ENCODE measurements at regions not wholly inside any gene's neighbourhood (a gene's known extent, or its start where the extent isn't known, plus 50 kb on each side); places are given as distances from the start of the nearest gene placed in this dataset.
A peak's percentile ranks its signal among the peaks of the same experiment; 100 is the strongest.

GRCh38 chr11:42085736-42086135 is 626.3 kb upstream of the LRRC4C start:
- DNase-seq: no peak
- intact Hi-C loops (cut with micrococcal nuclease): no loop called here
- ATAC-seq: peak; percentile 35

GRCh38 chr11:42093541-42093940 is 634.1 kb upstream of the LRRC4C start:
- intact Hi-C loops (cut with micrococcal nuclease): no loop called here
- no peak for DNase-seq
- ATAC-seq: no peak

DNA sequence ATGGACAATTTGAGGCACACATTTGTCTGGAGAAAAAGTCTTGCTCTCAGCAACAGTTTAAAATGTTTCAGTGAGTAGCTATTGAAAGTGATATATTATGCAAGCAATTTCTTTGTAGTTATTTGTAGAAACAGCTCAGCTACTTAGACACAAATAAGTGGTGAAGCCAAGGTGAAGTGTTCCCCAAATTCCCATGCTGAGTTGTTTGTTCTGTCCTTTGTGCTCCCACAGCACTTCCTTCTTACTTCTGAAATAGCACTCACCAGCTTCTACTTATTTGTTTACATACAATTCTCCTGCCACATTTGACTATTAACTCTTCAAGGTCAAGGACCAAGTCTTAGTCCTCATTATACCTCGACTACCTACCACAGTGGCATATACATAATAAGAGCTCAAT is 638.6 kb upstream of the LRRC4C start:
- intact Hi-C loops (cut with micrococcal nuclease): no loop called here
- ATAC-seq (no peak), DNase-seq (no peak)

- intact Hi-C loops (cut with micrococcal nuclease): no loop called here
- DNase-seq: no peak
- ATAC-seq: no peak
These were observed 653.4 kb upstream of the LRRC4C start for GRCh38 chr11:42112866-42113265.

DNA sequence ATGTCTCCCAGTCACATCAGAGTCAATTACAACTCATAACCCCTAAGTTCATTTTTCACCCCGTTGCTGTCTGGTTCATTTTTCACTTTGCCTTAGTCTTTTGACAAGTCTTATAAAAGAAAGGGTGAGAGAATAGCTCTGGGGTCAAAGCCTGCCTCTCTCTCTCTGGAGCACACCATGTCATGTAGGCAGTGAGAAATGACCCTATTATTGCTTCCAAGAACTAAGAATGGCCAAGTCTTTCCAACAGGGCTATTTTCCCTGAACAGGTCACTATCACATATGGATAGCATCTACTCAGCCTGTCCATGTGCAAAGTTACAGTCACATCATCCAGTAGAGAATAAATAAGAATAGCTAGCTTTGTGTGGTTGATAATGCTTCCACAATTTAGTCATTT is 655.5 kb upstream of the LRRC4C start:
- no peak for ATAC-seq
- DNase-seq: no peak
- intact Hi-C loops (cut with micrococcal nuclease): no loop called here

DNA sequence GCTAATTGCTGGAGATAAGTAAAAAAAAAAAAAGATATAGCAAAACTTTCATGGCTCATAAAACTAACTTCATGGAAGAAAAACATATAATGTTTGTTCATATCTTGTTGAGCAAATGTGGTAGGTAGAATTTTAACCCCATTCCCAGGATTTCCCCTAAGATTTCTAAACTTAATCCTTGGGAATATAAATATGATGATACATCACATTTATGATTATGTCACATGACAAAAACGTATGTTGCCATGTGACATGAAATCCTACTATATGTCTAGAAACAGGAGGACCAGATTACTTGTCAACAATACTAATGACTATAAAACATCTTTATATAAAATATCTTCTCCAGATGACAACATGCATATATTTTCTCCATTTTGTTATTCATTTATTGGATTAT is 679.0 kb upstream of the LRRC4C start:
- intact Hi-C loops (cut with micrococcal nuclease): no loop called here
- ATAC-seq (no peak), DNase-seq (no peak)

DNA sequence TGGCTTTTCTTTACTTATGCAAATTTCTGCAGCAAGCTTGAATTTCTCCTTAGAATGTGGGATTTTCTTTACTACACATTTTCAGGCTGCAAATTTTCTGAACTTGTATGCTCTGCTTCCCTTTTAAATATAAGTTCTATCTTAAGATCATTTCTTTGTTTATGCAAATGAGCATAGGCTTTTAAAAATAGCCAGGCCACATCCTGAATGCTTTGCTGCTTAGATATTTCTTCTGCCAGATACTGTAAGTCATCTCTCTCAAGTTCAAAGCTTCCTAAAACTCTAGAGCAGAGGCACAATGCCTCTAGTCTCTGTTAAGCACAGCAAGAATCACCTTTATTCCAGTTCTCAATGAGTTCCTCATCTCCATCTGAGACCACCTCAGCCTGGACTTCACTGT is 685.9 kb upstream of the LRRC4C start:
- DNase-seq (no peak), ATAC-seq (no peak)
- intact Hi-C loops (cut with micrococcal nuclease): no loop called here

DNA sequence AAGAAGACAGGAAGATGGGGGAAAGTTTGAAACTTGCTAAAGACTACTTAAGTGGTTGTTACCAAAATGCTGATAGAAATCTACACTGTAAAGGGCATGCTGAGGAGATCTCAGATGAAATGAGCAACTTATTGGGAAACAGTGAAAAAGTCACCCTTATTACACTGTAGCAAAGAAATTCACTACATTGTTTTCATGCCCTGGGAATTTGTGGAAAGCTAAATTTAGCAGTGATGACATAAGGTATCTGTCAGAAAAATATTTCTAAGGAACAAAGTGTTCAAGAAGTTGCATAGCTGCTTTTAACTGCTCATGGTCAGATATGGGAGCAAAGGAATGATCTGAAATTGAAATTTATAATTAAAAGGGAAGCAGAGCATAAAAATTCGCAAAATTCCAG is 702.4 kb upstream of the LRRC4C start:
- no peak for DNase-seq
- intact Hi-C loops (cut with micrococcal nuclease): no loop called here
- ATAC-seq: no peak

GRCh38 chr11:42169191-42169590 is 709.7 kb upstream of the LRRC4C start:
- DNase-seq (no peak), ATAC-seq (no peak)
- intact Hi-C loops (cut with micrococcal nuclease): no loop called here

DNA sequence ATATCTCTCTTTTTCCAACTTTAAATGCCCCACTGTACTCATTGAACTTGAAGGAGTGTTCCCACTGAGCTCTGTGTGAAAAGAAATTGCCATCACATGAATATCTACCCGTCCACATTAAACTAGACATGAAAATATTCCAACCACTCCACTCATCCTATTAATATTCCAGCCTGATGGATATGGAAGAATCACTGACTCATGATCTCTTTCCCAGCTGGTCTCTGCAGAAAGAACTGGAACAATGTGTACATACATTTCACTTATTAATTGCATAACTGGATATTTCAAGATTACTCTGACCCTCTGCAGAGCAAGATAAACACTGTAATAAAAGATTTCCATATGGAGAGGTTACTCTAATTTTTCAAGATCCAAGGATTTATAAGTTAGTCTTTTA is 711.1 kb upstream of the LRRC4C start:
- intact Hi-C loops (cut with micrococcal nuclease): no loop called here
- DNase-seq: no peak
- no peak for ATAC-seq

- ATAC-seq (no peak), DNase-seq (no peak)
- intact Hi-C loops (cut with micrococcal nuclease): no loop called here
These were observed 711.6 kb upstream of the LRRC4C start for GRCh38 chr11:42171046-42171445.

DNA sequence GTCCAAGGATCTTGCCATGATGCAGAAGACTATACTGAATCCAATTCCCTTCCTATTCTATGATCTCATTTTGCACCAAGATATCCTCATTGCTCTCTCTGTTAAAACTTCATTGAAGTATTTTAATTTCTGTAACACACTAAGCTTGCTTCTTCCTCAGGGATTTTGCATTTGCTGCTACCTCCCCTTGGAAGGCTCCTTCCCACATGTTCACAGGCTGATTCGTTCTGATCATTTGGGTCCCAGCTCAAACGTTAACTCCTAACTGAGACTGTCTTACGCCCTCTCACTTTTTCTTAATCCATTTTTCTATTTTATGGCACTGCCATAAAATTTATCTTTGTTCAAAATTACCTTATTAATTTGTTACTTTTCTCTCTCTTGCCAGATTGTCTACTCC is 713.0 kb upstream of the LRRC4C start:
- DNase-seq (no peak), ATAC-seq (no peak)
- intact Hi-C loops (cut with micrococcal nuclease): no loop called here

GRCh38 chr11:42175203-42175602 is 715.8 kb upstream of the LRRC4C start:
- intact Hi-C loops (cut with micrococcal nuclease): no loop called here
- no peak for ATAC-seq
- DNase-seq: no peak

- intact Hi-C loops (cut with micrococcal nuclease): no loop called here
- ATAC-seq (no peak), DNase-seq (no peak)
These were observed 719.8 kb upstream of the LRRC4C start for GRCh38 chr11:42179216-42179615.

GRCh38 chr11:42195289-42196013 is 736.0 kb upstream of the LRRC4C start:
- intact Hi-C loops (cut with micrococcal nuclease): no loop called here
- ATAC-seq: no peak
- DNase-seq: no peak

GRCh38 chr11:42200311-42200710 is 740.9 kb upstream of the LRRC4C start:
- intact Hi-C loops (cut with micrococcal nuclease): no loop called here
- DNase-seq (no peak), ATAC-seq (no peak)

- ATAC-seq: no peak
- DNase-seq: no peak
- intact Hi-C loops (cut with micrococcal nuclease): no loop called here
These were observed 742.2 kb upstream of the LRRC4C start for GRCh38 chr11:42201603-42202148.

GRCh38 chr11:42205518-42205917 is 746.1 kb upstream of the LRRC4C start:
- intact Hi-C loops (cut with micrococcal nuclease): no loop called here
- DNase-seq (no peak), ATAC-seq (no peak)

DNA sequence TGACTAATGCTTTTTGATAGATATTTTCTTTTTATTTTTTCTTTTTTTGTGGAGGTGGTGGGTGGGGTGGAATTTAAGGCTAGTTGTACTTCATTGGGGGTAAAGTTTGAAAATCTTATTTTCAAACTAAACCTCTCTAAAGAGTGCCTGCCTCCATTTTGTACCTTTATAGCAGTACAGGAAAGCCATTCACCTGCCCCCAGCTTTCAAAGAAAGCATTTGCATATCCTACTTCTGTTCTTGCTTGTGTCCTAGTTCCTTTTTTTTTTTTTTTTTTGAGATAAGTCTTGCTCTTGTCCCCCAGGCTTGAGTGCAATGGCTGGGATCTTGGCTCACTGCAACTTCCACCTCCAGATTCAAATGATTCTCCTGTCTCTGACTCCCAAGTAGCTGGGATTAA is 766.2 kb upstream of the LRRC4C start:
- no peak for DNase-seq
- ATAC-seq: no peak
- intact Hi-C loops (cut with micrococcal nuclease): no loop called here

DNA sequence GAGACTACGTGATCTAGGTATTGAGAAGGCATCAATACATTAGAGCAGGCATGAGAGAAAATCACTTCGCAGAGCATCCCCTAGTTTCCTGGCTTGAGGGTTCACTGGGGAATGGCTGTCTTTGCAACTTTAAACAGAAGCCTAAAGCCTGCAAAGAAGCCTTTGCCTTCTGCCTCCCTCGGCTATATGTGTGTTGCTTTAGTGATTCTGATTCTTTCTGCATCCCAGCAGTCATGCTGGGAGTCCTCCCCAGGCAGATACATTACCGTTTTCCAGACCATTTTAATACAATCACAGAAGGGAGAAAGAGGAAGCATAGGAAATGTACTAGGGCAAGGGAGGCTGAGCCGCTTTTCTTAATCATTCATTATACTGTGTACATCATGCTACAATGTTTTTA is 773.2 kb upstream of the LRRC4C start:
- no peak for ATAC-seq
- no peak for DNase-seq
- intact Hi-C loops (cut with micrococcal nuclease): no loop called here

- no peak for DNase-seq
- ATAC-seq: no peak
- intact Hi-C loops (cut with micrococcal nuclease): no loop called here
These were observed 775.0 kb upstream of the LRRC4C start for GRCh38 chr11:42234451-42234951.

All from left ventricle myocardium superior (tissue), 1 donor.